Fibroblast of pulmonary artery (primary cell): ENCODE measurements at regions not wholly inside any gene's neighbourhood (a gene's known extent, or its start where the extent isn't known, plus 50 kb on each side); places are given as distances from the start of the nearest gene placed in this dataset.

Experiments used
- DNase-seq: peaks from one replicate; pipeline ENCODE4 v3.0.0-alpha.2; 2010; ENCODE audit warnings: low read depth
- H3K4me3 ChIP-seq: replicated peaks from 2 replicates; pipeline ENCODE4 v1.5.1; 2011; ENCODE audit warnings: low read depth, mild to moderate bottlenecking, control low read depth, low read length, moderate library complexity
- TF ChIP-seq, protein P1 (sequence below): IDR thresholded peaks from 2 replicates; pipeline ENCODE4 v1.5.1; 2011; ENCODE audit warnings: mild to moderate bottlenecking, control low read depth, low read length, inconsistent platforms; ENCODE audit errors: missing control alignments

DNA sequence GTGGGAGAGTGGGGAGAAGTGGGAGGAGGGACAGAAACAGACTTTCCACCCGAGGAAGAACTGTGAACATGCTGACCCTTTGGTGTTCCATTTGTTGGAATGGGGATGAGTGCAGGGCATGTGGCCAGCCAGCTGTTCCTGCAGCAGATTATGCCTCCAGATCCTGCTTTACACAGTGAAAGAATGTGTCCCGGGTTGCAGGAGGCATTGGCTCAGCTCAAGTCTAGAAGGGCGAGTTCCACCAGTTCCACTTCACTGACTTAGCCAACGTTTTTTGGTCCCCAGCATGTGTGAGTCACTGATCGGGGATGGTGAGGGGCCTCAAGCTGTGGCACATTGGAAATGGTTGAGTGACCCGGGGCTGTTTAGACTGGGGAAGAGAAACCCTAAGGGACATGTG, 307.0 kb upstream of the ROPN1 start:
- no peak for DNase-seq
- no peak overlapping the region for H3K4me3 ChIP-seq
- TF ChIP-seq, protein P1, sequence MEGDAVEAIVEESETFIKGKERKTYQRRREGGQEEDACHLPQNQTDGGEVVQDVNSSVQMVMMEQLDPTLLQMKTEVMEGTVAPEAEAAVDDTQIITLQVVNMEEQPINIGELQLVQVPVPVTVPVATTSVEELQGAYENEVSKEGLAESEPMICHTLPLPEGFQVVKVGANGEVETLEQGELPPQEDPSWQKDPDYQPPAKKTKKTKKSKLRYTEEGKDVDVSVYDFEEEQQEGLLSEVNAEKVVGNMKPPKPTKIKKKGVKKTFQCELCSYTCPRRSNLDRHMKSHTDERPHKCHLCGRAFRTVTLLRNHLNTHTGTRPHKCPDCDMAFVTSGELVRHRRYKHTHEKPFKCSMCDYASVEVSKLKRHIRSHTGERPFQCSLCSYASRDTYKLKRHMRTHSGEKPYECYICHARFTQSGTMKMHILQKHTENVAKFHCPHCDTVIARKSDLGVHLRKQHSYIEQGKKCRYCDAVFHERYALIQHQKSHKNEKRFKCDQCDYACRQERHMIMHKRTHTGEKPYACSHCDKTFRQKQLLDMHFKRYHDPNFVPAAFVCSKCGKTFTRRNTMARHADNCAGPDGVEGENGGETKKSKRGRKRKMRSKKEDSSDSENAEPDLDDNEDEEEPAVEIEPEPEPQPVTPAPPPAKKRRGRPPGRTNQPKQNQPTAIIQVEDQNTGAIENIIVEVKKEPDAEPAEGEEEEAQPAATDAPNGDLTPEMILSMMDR: no peak

DNA sequence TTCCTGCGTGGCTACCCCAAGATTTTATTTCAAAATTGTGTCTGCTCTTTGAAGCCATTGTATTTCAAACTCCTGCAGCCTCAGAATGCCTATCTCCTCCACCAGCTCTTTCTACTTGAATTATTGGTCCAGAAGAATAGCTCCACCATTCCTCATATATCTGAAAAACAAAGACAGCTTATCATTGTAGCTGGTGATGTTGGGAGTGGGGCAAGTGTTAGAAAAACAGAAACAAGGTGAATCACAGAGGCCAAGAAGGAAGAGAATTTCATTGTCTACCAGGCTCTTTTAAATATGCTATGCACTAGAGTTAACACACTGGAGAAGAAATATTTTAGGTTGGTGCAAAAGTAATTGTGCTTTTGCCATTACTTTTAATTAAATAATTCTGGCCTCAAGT, 307.9 kb upstream of the ROPN1 start:
- no peak for DNase-seq
- TF ChIP-seq, protein P1: no peak
- H3K4me3 ChIP-seq: no peak overlapping the region

DNA sequence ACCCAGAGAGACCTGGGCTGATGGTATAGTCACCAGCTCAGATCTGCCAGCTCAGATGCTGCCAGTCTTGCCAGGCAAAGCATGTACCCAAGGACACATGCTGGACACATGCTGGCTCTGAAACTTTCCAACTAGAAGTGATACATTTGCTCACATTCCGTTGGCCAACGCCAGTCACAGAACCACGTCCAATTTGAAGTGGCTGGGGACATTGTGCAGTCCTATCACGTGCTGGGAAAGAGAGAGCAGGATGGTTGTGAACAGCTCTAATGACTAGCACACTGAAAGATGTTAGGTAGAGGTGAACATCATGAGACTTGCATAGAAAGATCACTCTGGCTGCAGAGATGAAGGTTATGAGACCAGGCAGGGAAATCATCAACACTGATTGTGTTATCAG, 308.5 kb upstream of the ROPN1 start:
- H3K4me3 ChIP-seq: no peak overlapping the region
- TF ChIP-seq, protein P1: no peak
- no peak for DNase-seq

DNA sequence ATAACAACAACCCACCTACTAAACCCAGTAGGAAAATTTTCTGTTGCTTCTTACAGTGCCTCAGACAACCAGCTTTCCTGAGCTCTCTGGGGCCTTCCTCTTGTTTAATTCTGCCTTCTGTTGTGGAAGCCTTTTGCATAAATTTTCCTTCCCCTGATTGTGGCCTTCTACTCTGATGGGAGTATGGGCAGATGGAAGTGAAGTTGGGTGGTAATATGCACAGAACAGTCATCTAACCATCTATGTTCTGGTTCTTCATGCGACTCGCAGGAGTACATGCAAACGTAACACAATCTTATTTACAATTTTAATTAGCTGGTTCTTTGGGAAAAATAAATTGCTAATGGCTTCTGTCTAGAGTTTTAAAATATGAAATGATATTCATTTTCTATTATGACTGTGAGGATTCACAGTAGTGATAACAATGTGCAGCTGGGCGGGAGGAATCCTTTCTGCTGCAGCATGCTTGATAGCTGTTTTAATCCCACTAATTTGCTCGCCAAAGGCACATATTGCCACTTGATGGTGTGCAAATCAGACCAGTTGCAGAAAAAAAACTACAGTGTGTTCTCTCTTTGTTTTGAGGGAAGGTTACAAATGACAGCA, 311.5 kb upstream of the ROPN1 start:
- H3K4me3 ChIP-seq: no peak overlapping the region
- TF ChIP-seq, protein P1: no peak
- DNase-seq: no peak

- no peak overlapping the region for H3K4me3 ChIP-seq
- DNase-seq: no peak
- TF ChIP-seq, protein P1: no peak
Observed at GRCh38 chr3:124306665-124307064, 314.7 kb upstream of the ROPN1 start.

GRCh38 chr3:124313621-124314020, 321.7 kb upstream of the ROPN1 start:
- TF ChIP-seq, protein P1: no peak
- H3K4me3 ChIP-seq: no peak overlapping the region
- DNase-seq: no peak
